Endothelial cell of umbilical vein (primary cell): ENCODE measurements at regions not wholly inside any gene's neighbourhood (a gene's known extent, or its start where the extent isn't known, plus 50 kb on each side); places are given as distances from the start of the nearest gene placed in this dataset.

Experiments used
- BruUV-seq: library from RNA; stranded (reverse); fragments of 400-500 nt; replicated peaks from 2 replicates; lab custom pipeline; 2021; lab: Mats Ljungman, UMichigan
- CTCF ChIA-PET: fragments of 300-600, 350-600 bp; sonication (Branson Sonifier 250); formaldehyde crosslinking; loops from one replicate; lab custom pipeline; 2021; ENCODE audit warnings: antibody characterized with exemption, inconsistent platforms; lab: Charles Lee
- POLR2A ChIA-PET: fragments of 300-600, 350-600 bp; sonication (Branson Sonifier 250); formaldehyde crosslinking; loops from one replicate; lab custom pipeline; 2021; ENCODE audit warnings: antibody characterized with exemption, inconsistent platforms; lab: Charles Lee
- DNase-seq: peaks from one replicate; pipeline ENCODE4 v3.0.0-alpha.2; 2011; ENCODE audit warnings: low read depth, low spot score
- FAIRE-seq: peaks from 2 replicates; lab custom pipeline; 2011; peaks lifted over from hg19 to GRCh38; lab: Jason Lieb, UNC
- H2AFZ ChIP-seq: 2 replicates; pipeline ENCODE4 v1.6.0; 2012; ENCODE audit warnings: low read depth, low read length, control low read depth, inconsistent platforms
- H3K27ac ChIP-seq: 2 replicates; pipeline ENCODE4 v1.5.1; 2011; ENCODE audit warnings: low read depth, mild to moderate bottlenecking, control low read depth, low read length, moderate library complexity; ENCODE audit not compliant: insufficient read depth
- H3K27me3 ChIP-seq, 2 experiments: 2 replicates each; pipeline versions ENCODE4 v1.6.0 to v1.6.1; 2011; ENCODE audit warnings: low read length in 2 of 2, mixed read lengths in 1 of 2; ENCODE audit not compliant: control insufficient read depth in 2 of 2, insufficient read depth in 2 of 2
- H3K36me3 ChIP-seq, 2 experiments: 2 replicates in 1 of 2; 3 replicates in 1 of 2; pipeline ENCODE4 v1.5.1; 2011; ENCODE audit warnings: low read length in 2 of 2, mild to moderate bottlenecking in 1 of 2, moderate library complexity in 1 of 2; ENCODE audit not compliant: control insufficient read depth in 2 of 2, insufficient read depth in 2 of 2; ENCODE audit errors: extremely low read depth in 1 of 2
- H3K4me1 ChIP-seq: 3 replicates; pipeline ENCODE4 v1.5.1; 2011; ENCODE audit warnings: mild to moderate bottlenecking, low read length; ENCODE audit not compliant: control insufficient read depth, insufficient read depth; ENCODE audit errors: extremely low read depth
- H3K4me2 ChIP-seq: 2 replicates; pipeline ENCODE4 v1.6.1; 2011; ENCODE audit warnings: low read length, control low read depth, mixed read lengths; ENCODE audit not compliant: insufficient read depth
- H3K4me3 ChIP-seq, 3 experiments: fragments of 200-600 bp in 1 of 3; sonication (generic), shearing (Covaris generic) in 1 of 3; replicated peaks in 1 of 3; 2 replicates each; pipeline ENCODE4 v1.5.1; 2011 to 2016; ENCODE audit warnings: control low read depth in 3 of 3, low read length in 3 of 3, mild to moderate bottlenecking in 2 of 3, inconsistent platforms in 1 of 3, low read depth in 1 of 3, moderate library complexity in 1 of 3; ENCODE audit not compliant: insufficient read depth in 1 of 3
- H3K79me2 ChIP-seq: 2 replicates; pipeline ENCODE4 v1.6.0; 2012; ENCODE audit warnings: low read length, inconsistent platforms; ENCODE audit not compliant: control insufficient read depth, insufficient read depth
- H3K9ac ChIP-seq: replicated peaks from 2 replicates; pipeline ENCODE3; 2011; ENCODE audit warnings: low read length, control low read depth; ENCODE audit not compliant: insufficient read depth; ENCODE audit errors: extremely low read depth
- H3K9me1 ChIP-seq: replicated peaks from 3 replicates; pipeline ENCODE4 v1.6.0; 2011; ENCODE audit warnings: mild to moderate bottlenecking, low read length; ENCODE audit not compliant: control insufficient read depth, insufficient read depth; ENCODE audit errors: extremely low read depth
- H3K9me3 ChIP-seq: replicated peaks from 2 replicates; pipeline ENCODE4 v1.5.1; 2012; ENCODE audit warnings: low read length, inconsistent platforms; ENCODE audit not compliant: control insufficient read depth, insufficient read depth
- H4K20me1 ChIP-seq: replicated peaks from 2 replicates; pipeline ENCODE3; 2011; ENCODE audit warnings: mild to moderate bottlenecking, low read length; ENCODE audit not compliant: control insufficient read depth, insufficient read depth; ENCODE audit errors: extremely low read depth
- EZH2 ChIP-seq: IDR thresholded peaks from 2 replicates; pipeline ENCODE4 v1.6.1; 2012; ENCODE audit warnings: borderline replicate concordance, low read depth, mild to moderate bottlenecking, moderate library complexity, low read length, inconsistent platforms; ENCODE audit not compliant: severe bottlenecking
- FOS ChIP-seq: IDR thresholded peaks from 2 replicates; pipeline ENCODE4 v1.6.1; 2011; ENCODE audit warnings: mild to moderate bottlenecking, low read length, moderate library complexity, borderline replicate concordance; ENCODE audit not compliant: insufficient read depth
- GATA2 ChIP-seq: IDR thresholded peaks from 2 replicates; pipeline ENCODE4 v1.7.0; 2011; ENCODE audit warnings: low read depth, mild to moderate bottlenecking, moderate library complexity, mixed read lengths, low read length; ENCODE audit not compliant: insufficient read length, insufficient read depth
- JUN ChIP-seq: IDR thresholded peaks from 2 replicates; pipeline ENCODE4 v1.6.1; 2011; ENCODE audit warnings: borderline replicate concordance, low read depth; ENCODE audit not compliant: insufficient read length, insufficient read depth
- MAX ChIP-seq: IDR thresholded peaks from 2 replicates; pipeline ENCODE4 v1.6.1; 2011; ENCODE audit not compliant: insufficient read depth, insufficient read length
- MYC ChIP-seq: IDR thresholded peaks from one replicate; pipeline ENCODE4 v1.6.1; 2011; ENCODE audit warnings: mild to moderate bottlenecking, low read depth, low read length
- POLR2A ChIP-seq: IDR thresholded peaks from 2 replicates; pipeline ENCODE4 v1.6.1; 2012; ENCODE audit warnings: low read depth, mild to moderate bottlenecking, control low read depth, low read length
- POLR2AphosphoS5 ChIP-seq: IDR thresholded peaks from 2 replicates; pipeline ENCODE4 v1.6.1; 2012; ENCODE audit warnings: low read depth, mild to moderate bottlenecking, control low read depth, low read length, moderate library complexity; ENCODE audit not compliant: insufficient read depth
- dilution Hi-C: fragments of 300-500 bp; cut with MboI; formaldehyde crosslinking; loops from one replicate; pipeline ENCODE4 v1.15.0; 2019; ENCODE audit warnings: low sequenced_read_pairs; ENCODE audit not compliant: extremely low pct_ligation_motif_present
- intact Hi-C: fragments of 100-400 bp; cut with micrococcal nuclease; formaldehyde crosslinking; loops from one replicate; pipeline ENCODE4 v1.10.0; 2022
- TF ChIP-seq, protein P1 (sequence below), 2 donors: IDR thresholded peaks; 1 replicate in 1 of 2; 2 replicates in 1 of 2; pipeline ENCODE4 v1.5.1; 2011; ENCODE audit warnings: low read length in 2 of 2, mild to moderate bottlenecking in 2 of 2, moderate library complexity in 2 of 2, control low read depth in 1 of 2, inconsistent platforms in 1 of 2, low read depth in 1 of 2; ENCODE audit not compliant: insufficient read depth in 1 of 2; ENCODE audit errors: extremely low read depth in 1 of 2

DNA sequence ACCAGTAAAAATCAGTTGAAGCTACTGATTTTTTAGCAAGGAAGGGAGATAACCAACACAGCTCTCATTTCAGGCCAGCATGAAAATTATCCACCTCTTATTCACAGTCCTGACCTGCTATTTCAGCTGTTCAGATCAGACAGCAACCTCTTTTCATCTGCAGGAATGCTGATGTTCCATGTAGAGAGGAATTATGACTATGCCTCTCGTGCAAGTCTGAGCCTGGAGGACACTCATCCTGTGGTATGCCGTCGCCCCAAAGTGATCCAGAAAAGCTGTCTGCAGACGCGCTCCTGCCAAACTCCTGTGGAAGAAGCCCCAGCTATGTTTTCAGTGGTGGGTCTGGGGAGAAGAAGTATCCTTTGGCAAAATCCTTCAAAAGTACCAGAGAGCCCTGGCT lies 563.5 kb upstream of the SLITRK1 start:
- no peaks in the 10 kb centered on the region for H3K79me2 ChIP-seq
- H3K9me3 ChIP-seq = no peaks in the 10 kb centered on the region
- no TSS peak for BruUV-seq
- no peak overlapping the region for H3K4me3 ChIP-seq
- FAIRE-seq = no peak
- no peaks in the 10 kb centered on the region for H3K4me1 ChIP-seq
- H3K9ac ChIP-seq = no peak overlapping the region
- intact Hi-C loops (no loop called here), dilution Hi-C loops (no loop called here)
- CTCF ChIA-PET = no interaction called here
- TF ChIP-seq MYC = no peak
- DNase-seq = no peak
- POLR2A ChIA-PET = no interaction called here
- H3K9me1 ChIP-seq = no peaks in the 10 kb centered on the region
- H3K27me3 ChIP-seq = no peaks in the 10 kb centered on the region
- H3K27ac ChIP-seq = no peak overlapping the region
- no peak overlapping the region for H2AFZ ChIP-seq
- no peak overlapping the region for H3K4me2 ChIP-seq
- no peaks in the 10 kb centered on the region for H3K36me3 ChIP-seq
- no peaks in the 10 kb centered on the region for H4K20me1 ChIP-seq

DNA sequence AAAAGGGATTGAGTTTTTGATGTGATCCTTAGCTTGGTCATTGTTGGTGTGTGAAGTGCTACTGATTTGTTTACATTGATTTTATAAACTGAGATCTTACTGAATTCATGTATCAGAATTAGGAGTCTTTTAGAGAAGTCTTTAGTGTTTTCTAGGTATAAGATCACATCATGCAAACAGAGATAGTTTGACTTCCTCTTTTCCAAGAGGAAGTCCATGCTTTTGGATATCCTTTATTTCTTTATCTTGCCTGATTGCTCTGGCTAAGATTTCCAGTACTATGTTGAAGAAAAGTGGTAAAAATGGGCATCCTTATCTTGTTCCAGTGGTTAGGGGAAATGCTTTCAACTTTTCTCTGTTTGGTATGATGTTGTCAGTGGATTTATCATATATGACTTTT lies 561.2 kb upstream of the SLITRK1 start:
- TF ChIP-seq POLR2AphosphoS5 (no peak), EZH2 (no peak), GATA2 (no peak), MAX (no peak), JUN (no peak), POLR2A (no peak), FOS (no peak), MYC (no peak)
- TF ChIP-seq, protein P1, sequence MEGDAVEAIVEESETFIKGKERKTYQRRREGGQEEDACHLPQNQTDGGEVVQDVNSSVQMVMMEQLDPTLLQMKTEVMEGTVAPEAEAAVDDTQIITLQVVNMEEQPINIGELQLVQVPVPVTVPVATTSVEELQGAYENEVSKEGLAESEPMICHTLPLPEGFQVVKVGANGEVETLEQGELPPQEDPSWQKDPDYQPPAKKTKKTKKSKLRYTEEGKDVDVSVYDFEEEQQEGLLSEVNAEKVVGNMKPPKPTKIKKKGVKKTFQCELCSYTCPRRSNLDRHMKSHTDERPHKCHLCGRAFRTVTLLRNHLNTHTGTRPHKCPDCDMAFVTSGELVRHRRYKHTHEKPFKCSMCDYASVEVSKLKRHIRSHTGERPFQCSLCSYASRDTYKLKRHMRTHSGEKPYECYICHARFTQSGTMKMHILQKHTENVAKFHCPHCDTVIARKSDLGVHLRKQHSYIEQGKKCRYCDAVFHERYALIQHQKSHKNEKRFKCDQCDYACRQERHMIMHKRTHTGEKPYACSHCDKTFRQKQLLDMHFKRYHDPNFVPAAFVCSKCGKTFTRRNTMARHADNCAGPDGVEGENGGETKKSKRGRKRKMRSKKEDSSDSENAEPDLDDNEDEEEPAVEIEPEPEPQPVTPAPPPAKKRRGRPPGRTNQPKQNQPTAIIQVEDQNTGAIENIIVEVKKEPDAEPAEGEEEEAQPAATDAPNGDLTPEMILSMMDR (IDR thresholded peaks at IDR 0.05; ENCODE audit: extremely low read depth in 1 of 2, insufficient read depth in 1 of 2, low read depth in 1 of 2, low read length in 2 of 2) = no peak
- dilution Hi-C loops = no loop called here
- no peaks in the 10 kb centered on the region for H3K79me2 ChIP-seq
- H3K9me1 ChIP-seq = no peaks in the 10 kb centered on the region
- intact Hi-C loops = no loop called here
- CTCF ChIA-PET = no interaction called here
- H3K27ac ChIP-seq = no peak overlapping the region
- no peak for DNase-seq
- no peak overlapping the region for H3K4me2 ChIP-seq
- POLR2A ChIA-PET = no interaction called here
- H4K20me1 ChIP-seq = no peaks in the 10 kb centered on the region
- H3K27me3 ChIP-seq = no peaks in the 10 kb centered on the region
- BruUV-seq = no TSS peak
- H3K4me1 ChIP-seq = no peaks in the 10 kb centered on the region
- peaks cover 3% of the 10 kb centered on the region for H3K9me3 ChIP-seq
- H3K36me3 ChIP-seq = no peaks in the 10 kb centered on the region
- H2AFZ ChIP-seq = no peak overlapping the region
- no peak for FAIRE-seq
- no peak overlapping the region for H3K4me3 ChIP-seq
- H3K9ac ChIP-seq = no peak overlapping the region
